ENCODE measurements at regions not wholly inside any gene's neighbourhood (a gene's known extent, or its start where the extent isn't known, plus 50 kb on each side); places are given as distances from the start of the nearest gene placed in this dataset.

- TF ChIP-seq ZNF462 (CRISPR knock-in tag; IDR thresholded peaks at IDR 0.05) (no peak), ZNF331 (CRISPR knock-in tag; IDR thresholded peaks at IDR 0.05; ENCODE audit: low read depth) (no peak), CREB1 (CRISPR knock-in tag; IDR thresholded peaks at IDR 0.05; ENCODE audit: low read depth) (no peak), STAT1 (IDR thresholded peaks at IDR 0.05; ENCODE audit: unreplicated experiment) (no peak), EZH2 (IDR thresholded peaks at IDR 0.05; ENCODE audit: low read depth, unreplicated experiment) (no peak), ETS1 (IDR thresholded peaks at IDR 0.05) (no peak), NANOG (IDR thresholded peaks at IDR 0.05; ENCODE audit: borderline replicate concordance) (no peak), JUNB (IDR thresholded peaks at IDR 0.05; ENCODE audit: unreplicated experiment) (no peak)
Observed at GRCh38 chr14:104477117-104477623, 102.4 kb upstream of the C14orf180 start (continued).

All from GM23338 (cell line).